Rectal smooth muscle tissue (tissue), 1 donor: ENCODE measurements at regions not wholly inside any gene's neighbourhood (a gene's known extent, or its start where the extent isn't known, plus 50 kb on each side); places are given as distances from the start of the nearest gene placed in this dataset.

Experiments
- H3K27ac ChIP-seq: one replicate; pipeline ENCODE4 v1.7.0; 2013; ENCODE audit warnings: low read depth, low read length, inconsistent platforms
- H3K27me3 ChIP-seq: one replicate; pipeline ENCODE4 v1.7.0; 2013; ENCODE audit warnings: low read length; ENCODE audit not compliant: control insufficient read depth, insufficient read depth
- H3K36me3 ChIP-seq: one replicate; pipeline ENCODE4 v1.7.0; 2013; ENCODE audit warnings: low read length; ENCODE audit not compliant: control insufficient read depth, insufficient read depth
- H3K4me1 ChIP-seq: one replicate; pipeline ENCODE4 v1.7.0; 2013; ENCODE audit warnings: low read length; ENCODE audit not compliant: control insufficient read depth, insufficient read depth
- H3K4me3 ChIP-seq: one replicate; pipeline ENCODE4 v1.7.0; 2013; ENCODE audit warnings: low read length
- H3K9ac ChIP-seq: one replicate; pipeline ENCODE4 v1.7.0; 2013; ENCODE audit warnings: low read length

DNA sequence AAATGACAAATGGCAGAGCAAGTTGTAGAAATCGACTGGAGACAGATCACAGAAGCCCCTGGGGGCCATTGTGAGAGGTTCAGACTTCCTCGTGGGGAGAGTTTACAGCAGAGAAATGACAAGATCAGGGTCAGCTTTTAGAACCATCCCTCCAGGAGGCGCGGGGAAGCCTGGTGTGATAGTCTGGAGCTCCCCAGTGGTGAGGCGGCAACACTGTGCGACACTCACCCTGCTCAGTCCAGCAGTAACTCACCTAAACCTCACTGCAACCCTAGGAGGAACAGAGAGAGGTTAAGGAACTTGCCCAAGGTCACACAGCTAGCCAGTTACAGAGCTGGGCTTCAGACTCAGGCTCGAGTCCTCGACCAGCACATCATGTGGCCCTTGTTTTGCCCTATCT, 123.4 kb upstream of the IRX3 start:
- Histone ChIP-seq H3K27me3 (peaks cover 2% of the 10 kb centered on the region), H3K36me3 (no peaks in the 10 kb centered on the region), H3K4me1 (no peaks in the 10 kb centered on the region), H3K4me3 (no peak overlapping the region), H3K9ac (no peak overlapping the region), H3K27ac (no peak overlapping the region)

DNA sequence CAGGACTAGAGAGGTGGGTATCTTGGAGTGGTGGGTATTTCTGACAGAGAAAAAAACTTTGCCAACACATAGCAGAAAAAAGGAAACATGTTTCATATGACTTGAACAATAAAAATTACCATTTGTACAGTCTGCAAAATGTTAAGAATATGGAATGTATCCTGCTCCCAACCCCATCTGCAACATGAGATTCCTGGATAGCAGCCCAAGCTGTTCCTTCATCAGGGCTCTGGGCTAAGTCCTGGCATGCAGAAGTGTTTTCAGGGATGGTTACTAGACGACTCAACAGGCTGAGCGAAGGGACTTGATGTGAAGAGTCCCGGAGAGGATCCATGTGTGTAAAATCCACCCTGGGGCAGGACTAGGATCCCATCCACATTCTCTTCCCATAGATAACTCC, 121.0 kb upstream of the IRX3 start:
- Histone ChIP-seq H3K4me3 (no peak overlapping the region), H3K4me1 (no peaks in the 10 kb centered on the region), H3K27ac (no peak overlapping the region), H3K9ac (no peak overlapping the region), H3K27me3 (peaks cover 2% of the 10 kb centered on the region), H3K36me3 (no peaks in the 10 kb centered on the region)

DNA sequence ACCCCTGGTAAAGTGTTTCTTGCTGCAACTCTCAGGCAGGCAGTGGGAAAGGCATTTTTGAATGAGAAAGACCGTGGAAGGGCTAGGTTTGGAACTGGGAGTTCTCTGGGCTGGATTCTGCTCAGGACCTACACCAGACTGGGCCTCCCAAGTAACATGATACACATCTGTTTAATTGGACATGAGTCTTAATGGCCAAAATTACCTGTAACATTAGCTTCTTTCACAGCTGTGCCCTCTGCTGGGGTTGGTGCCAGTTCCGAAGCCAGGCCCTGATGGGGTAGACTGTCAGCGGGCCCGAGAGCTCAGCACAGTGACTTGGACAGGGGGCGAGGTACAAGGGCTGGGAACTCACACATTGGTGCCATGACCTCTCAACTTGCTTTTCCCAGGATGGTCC, 118.9 kb upstream of the IRX3 start:
- no peaks in the 10 kb centered on the region for H3K4me1 ChIP-seq
- H3K27me3 ChIP-seq = peaks cover 2% of the 10 kb centered on the region
- H3K36me3 ChIP-seq = no peaks in the 10 kb centered on the region
- no peak overlapping the region for H3K27ac ChIP-seq
- H3K9ac ChIP-seq = no peak overlapping the region
- H3K4me3 ChIP-seq = no peak overlapping the region

DNA sequence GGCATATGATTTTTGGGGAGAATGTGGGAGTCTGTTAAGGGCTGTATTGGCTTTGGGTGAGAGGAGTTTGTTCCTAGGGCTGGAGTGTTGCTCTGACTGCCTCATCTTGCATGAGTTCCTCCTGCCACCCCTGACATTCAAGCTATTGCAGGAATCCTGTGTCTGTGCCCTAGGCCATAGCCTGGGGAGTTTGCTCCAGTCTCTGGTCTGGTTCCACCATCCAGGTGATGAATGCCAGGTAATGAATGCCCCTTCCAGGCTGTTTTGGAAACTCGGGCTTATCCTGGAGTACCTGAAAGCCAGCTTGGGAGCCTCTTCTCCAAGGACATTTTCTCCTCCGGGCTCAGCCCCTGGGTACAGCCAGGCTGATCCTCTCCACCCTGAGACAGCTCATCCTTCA, 117.0 kb upstream of the IRX3 start:
- no peaks in the 10 kb centered on the region for H3K4me1 ChIP-seq
- no peaks in the 10 kb centered on the region for H3K36me3 ChIP-seq
- H3K27ac ChIP-seq = no peak overlapping the region
- no peak overlapping the region for H3K9ac ChIP-seq
- no peak overlapping the region for H3K4me3 ChIP-seq
- H3K27me3 ChIP-seq = no peaks in the 10 kb centered on the region

DNA sequence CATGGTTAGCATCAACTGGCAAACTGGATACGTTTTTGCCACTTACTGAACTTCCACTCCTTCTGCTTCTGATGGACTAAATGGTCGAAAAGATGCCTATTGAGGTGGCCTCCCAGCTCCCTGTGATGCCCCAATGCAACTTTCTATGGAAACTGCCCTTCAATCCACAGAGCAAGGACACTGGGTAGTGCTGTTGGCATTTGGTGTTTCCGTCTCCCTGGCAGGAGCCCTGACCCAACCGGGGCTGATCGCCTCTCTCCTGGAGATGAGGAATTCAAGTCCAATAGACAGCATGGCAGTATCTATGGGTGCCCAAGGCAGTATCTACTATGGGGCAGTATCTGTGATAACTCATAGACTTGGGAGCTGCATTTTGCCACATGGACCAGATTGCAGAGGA, 116.3 kb upstream of the IRX3 start:
- Histone ChIP-seq H3K4me3 (no peak overlapping the region), H3K27ac (no peak overlapping the region), H3K27me3 (no peaks in the 10 kb centered on the region)

DNA sequence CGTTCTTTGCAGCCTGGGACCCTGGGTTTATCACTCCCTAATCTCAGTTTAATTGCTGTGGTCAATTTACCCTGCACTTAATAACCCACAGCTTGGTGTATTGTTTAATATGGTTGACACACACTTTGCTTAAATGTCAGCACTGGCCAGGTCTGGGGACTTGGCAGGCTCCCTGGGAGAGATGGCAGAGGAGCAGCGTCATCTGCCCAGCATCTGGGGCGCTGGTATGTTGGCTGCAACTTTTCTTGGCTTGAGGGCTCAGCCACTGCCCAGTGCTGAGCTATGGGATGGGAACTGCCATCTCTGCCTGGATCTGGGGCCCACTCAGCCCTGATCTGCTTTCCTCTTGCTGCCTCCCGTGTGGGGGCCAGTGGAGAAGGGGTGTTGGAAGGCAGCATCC, 115.7 kb upstream of the IRX3 start:
- no peak overlapping the region for H3K4me3 ChIP-seq
- no peak overlapping the region for H3K9ac ChIP-seq
- H3K27me3 ChIP-seq = no peaks in the 10 kb centered on the region
- no peaks in the 10 kb centered on the region for H3K36me3 ChIP-seq
- H3K4me1 ChIP-seq = no peaks in the 10 kb centered on the region
- H3K27ac ChIP-seq = no peak overlapping the region

More for the DNA sequence above, 116.3 kb upstream of the IRX3 start:
- H3K4me1 ChIP-seq = no peaks in the 10 kb centered on the region
- no peaks in the 10 kb centered on the region for H3K36me3 ChIP-seq
- no peak overlapping the region for H3K9ac ChIP-seq

DNA sequence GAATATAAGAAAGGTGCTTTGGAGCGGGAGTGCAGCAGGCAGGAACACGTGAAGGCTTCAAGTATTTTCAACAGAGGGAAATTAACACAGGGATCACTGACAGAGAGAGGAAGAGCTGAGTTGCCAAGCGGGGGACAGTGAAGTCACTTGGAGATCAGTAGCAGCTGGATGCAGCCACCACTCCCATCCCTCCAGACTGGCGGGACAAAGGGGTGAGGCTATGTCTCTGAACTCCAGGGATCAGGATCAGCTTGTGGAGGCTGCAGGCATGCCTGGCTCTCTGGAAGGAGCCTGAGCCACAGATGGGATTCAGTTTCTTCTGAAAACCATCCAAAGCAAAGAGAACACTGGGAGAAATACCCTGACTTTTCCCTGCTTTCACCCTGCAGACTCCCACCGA, 113.7 kb upstream of the IRX3 start:
- no peaks in the 10 kb centered on the region for H3K27me3 ChIP-seq
- H3K9ac ChIP-seq = no peak overlapping the region
- no peak overlapping the region for H3K27ac ChIP-seq
- H3K36me3 ChIP-seq = no peaks in the 10 kb centered on the region
- H3K4me3 ChIP-seq = no peak overlapping the region
- H3K4me1 ChIP-seq = no peaks in the 10 kb centered on the region

DNA sequence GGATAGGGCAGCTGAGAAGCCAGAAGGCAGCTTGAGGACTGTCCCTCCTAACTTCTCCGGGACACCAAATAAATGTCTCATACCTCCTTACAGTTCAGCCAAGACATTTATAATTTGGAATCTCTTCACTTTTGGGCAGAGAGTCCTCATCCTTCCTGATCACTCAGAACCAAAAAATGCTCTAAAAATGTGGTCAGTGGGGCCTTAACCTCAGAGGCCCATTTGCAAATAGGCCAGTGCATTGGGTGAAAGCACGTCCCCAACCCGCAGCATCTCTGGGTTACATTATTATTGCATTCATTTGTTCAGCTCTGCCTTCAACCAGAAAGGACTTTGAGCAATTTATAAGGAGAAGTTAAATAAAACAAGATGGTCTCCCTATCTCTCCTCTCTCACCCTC, 112.4 kb upstream of the IRX3 start:
- no peak overlapping the region for H3K27ac ChIP-seq
- H3K36me3 ChIP-seq = no peaks in the 10 kb centered on the region
- H3K9ac ChIP-seq = no peak overlapping the region
- H3K4me3 ChIP-seq = no peak overlapping the region
- H3K4me1 ChIP-seq = no peaks in the 10 kb centered on the region
- no peaks in the 10 kb centered on the region for H3K27me3 ChIP-seq

DNA sequence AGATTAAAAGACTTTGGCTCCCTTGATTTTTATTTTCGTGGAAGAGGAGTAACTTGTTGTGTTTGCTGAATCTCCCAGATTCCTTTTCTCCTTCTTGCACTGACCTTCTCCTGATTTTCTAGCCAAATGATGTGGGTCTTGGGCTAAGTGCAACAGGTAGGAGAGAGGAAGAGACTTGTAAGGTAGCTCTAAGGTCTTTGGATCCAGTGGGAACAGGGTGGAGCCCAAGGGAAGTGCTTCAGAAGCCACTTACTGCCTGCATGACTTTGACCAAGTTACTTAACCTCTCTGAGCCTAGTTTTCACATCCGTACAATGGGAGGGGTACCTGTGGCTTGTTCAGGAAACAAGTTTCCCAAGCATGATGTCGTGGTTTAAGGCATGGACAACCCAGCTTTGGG, 111.3 kb upstream of the IRX3 start:
- Histone ChIP-seq H3K27ac (no peak overlapping the region), H3K27me3 (no peaks in the 10 kb centered on the region), H3K36me3 (no peaks in the 10 kb centered on the region), H3K4me1 (no peaks in the 10 kb centered on the region), H3K9ac (no peak overlapping the region), H3K4me3 (no peak overlapping the region)

DNA sequence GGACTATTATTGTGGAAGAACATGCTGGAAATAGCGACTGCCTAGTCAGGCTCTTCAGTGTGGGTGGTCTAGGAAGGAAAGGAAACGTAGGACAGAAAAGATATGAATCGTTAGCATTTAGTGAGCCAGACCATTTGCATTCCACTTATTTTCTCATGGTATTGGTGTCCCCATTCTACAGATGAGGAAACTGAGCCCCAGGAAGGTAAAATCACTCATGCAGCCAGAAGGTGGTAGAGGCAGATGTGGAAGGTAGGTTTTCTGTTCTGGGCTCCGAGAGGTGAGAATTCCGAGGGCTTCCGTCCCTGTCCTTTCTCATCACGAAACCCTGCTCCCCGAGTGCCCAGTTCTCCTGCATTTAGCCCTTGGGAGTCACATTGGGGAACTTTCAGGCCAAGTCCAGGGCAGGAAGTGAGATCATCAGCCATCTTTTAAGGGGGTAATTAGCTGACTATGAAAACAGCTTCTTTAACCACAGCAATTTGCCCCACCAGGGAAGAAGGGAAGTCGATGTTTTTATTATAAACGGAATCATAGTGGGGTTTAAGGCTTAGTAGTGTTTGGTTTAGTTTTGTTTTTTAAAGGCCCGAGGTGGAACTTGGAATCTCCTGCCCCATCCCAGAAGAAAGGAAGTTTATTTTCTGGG, 110.7 kb upstream of the IRX3 start:
- Histone ChIP-seq H3K4me3 (no peak overlapping the region), H3K27ac (no peak overlapping the region), H3K36me3 (no peaks in the 10 kb centered on the region), H3K27me3 (no peaks in the 10 kb centered on the region), H3K4me1 (no peaks in the 10 kb centered on the region), H3K9ac (no peak overlapping the region)

DNA sequence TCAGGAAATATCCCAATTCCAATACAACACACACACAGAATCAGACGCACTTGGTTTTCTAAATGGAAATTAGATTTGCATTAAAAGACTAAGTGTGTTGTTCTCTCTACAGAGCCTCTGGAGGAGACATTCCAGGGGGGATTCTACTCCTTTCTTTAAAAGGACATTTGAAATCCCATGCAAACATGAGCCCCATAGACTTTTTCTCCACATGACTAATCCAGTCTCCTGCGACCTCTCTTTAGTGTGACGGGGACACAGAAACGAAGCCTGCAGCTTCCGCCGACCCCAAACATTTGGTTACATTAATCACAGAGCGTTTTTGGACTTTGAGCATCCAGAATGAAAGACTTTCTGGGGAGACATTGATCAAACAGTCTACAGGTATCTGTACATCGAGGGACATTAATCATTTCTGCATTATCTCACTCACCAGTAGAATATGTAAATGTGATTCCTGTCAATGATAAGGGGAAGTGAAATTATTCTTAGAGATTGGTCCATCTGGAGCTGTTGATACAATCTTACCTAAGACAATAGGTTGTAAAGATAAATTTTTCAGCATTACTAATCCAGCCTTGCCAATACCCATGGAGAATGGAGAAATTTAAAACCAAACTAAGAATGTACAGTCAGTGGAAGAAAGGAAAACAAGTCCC, 103.4 kb upstream of the IRX3 start:
- Histone ChIP-seq H3K4me1 (no peaks in the 10 kb centered on the region), H3K27me3 (no peaks in the 10 kb centered on the region), H3K4me3 (no peak overlapping the region), H3K27ac (no peak overlapping the region), H3K36me3 (no peaks in the 10 kb centered on the region), H3K9ac (no peak overlapping the region)

DNA sequence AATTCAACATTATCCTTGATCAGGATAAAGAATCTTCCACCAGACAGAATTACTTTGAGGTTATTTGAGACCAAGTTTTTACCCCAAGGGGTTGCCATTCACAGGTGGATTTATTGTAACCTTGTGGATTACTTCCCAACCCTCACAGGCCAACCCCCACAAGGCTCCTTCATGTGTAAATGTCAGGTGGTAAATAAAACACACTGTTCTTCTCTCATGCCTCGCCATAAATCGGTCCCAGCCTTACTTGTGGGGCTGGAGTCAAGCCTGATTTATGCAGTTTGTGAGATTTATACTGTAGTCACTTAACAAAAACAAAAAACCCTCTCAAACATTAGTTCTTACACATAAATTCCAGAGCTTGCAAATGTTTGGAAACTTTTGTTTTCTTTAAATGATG, 98.6 kb upstream of the IRX3 start:
- Histone ChIP-seq H3K27me3 (no peaks in the 10 kb centered on the region), H3K4me3 (no peak overlapping the region), H3K9ac (no peak overlapping the region), H3K27ac (no peak overlapping the region), H3K4me1 (no peaks in the 10 kb centered on the region), H3K36me3 (no peaks in the 10 kb centered on the region)

DNA sequence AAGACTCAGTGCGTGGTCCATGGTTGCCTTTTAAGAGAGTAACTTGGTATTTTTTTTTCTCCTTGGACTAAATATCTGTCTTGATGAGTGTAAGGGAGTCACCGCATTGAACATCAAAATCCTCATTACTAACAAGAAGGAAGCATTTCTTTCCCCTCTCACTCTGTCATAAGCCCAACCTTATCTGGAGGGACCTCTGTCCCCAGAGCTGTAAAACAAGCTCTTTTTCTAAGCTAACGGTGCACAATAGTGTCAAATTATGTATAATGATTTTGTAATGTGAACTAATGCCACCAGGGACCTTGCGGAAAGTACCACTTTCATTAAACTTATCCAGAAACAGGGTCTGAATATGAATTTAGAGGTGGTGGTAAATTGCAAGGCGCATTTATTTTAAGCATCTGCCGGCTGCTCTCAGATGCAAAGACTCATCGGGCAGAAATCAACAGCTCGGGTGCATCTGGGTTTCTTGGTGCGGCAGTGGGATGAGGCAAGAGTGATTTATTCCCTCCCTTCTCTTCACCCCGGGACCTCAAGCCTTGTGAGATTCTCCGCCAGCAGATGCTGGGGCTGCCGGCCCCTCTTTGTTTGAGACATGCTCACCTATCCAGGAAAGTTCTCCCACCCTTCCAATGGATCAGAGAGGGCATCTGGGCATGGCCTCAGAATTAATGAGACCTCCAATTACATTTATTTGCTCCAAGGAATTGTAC, 95.2 kb upstream of the IRX3 start:
- no peak overlapping the region for H3K27ac ChIP-seq
- no peak overlapping the region for H3K9ac ChIP-seq
- H3K27me3 ChIP-seq = no peaks in the 10 kb centered on the region
- H3K4me1 ChIP-seq = no peaks in the 10 kb centered on the region
- no peaks in the 10 kb centered on the region for H3K36me3 ChIP-seq
- no peak overlapping the region for H3K4me3 ChIP-seq
